ENCODE measurements at regions not wholly inside any gene's neighbourhood (a gene's known extent, or its start where the extent isn't known, plus 50 kb on each side); places are given as distances from the start of the nearest gene placed in this dataset.

- TF ChIP-seq MAX (IDR thresholded peaks at IDR 0.05; ENCODE audit: insufficient read depth, insufficient read length) (no peak), POLR2A (IDR thresholded peaks at IDR 0.05; ENCODE audit: low read depth, low read length) (no peak)
- intact Hi-C loops (cut with micrococcal nuclease): no loop called here
- Histone ChIP-seq H3K4me2 (ENCODE audit: insufficient read depth, low read length) (no peak overlapping the region), H3K36me3 (ENCODE audit: control insufficient read depth in 2 of 2, extremely low read depth in 1 of 2, insufficient read depth in 2 of 2, low read length in 2 of 2) (no peaks in the 10 kb centered on the region), H3K4me1 (ENCODE audit: control insufficient read depth, extremely low read depth, insufficient read depth, low read length) (no peaks in the 10 kb centered on the region), H3K27me3 (ENCODE audit: control insufficient read depth in 2 of 2, insufficient read depth in 2 of 2, low read length in 2 of 2) (no peaks in the 10 kb centered on the region), H3K4me3 (replicated peaks in 1 of 3; ENCODE audit: insufficient read depth in 1 of 3, low read depth in 1 of 3, low read length in 3 of 3) (no peak overlapping the region), H3K9ac (replicated peaks; ENCODE audit: extremely low read depth, insufficient read depth, low read length) (no peak overlapping the region), H3K9me3 (replicated peaks; ENCODE audit: control insufficient read depth, insufficient read depth, low read length) (no peaks in the 10 kb centered on the region), H3K27ac (ENCODE audit: insufficient read depth, low read depth, low read length) (no peak overlapping the region), H3K9me1 (replicated peaks; ENCODE audit: control insufficient read depth, extremely low read depth, insufficient read depth, low read length) (no peaks in the 10 kb centered on the region), H4K20me1 (replicated peaks; ENCODE audit: control insufficient read depth, extremely low read depth, insufficient read depth, low read length) (no peaks in the 10 kb centered on the region), H2AFZ (ENCODE audit: low read depth, low read length) (no peak overlapping the region), H3K79me2 (ENCODE audit: control insufficient read depth, insufficient read depth, low read length) (no peaks in the 10 kb centered on the region)
- no peak for DNase-seq (ENCODE audit: low read depth, low spot score)
- BruUV-seq (replicated peaks): no TSS peak
- ChIA-PET CTCF (no interaction called here), POLR2A (no interaction called here)
- dilution Hi-C loops (cut with MboI; ENCODE audit: extremely low pct_ligation_motif_present, low sequenced_read_pairs): no loop called here
- no peak for FAIRE-seq
These were observed 227.0 kb downstream of the ARRDC4 start for GRCh38 chr15:98187549-98187948.

DNA sequence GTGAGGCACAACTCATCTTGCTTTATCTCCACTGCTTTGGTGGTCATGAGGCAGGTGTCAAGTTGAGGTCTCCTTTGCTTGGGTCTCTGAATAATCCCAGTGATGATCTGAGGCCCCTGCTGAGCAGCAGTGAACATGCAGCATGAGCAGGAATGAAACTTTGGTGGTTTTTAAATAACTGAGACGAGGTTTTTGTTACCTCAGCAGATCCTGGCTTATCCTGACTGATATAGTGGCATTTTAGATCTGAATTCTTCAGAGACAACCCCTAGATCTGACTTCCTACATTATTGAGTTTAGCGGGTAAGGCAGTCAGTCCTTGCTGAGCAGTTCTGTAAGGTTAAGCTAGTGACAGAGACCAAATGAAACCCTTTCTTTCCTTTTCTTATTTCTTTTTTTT is 230.4 kb downstream of the ARRDC4 start:
- intact Hi-C loops (cut with micrococcal nuclease) (no loop called here), dilution Hi-C loops (cut with MboI; ENCODE audit: extremely low pct_ligation_motif_present, low sequenced_read_pairs) (no loop called here)
- no peak overlapping the region for H3K27ac ChIP-seq (ENCODE audit: insufficient read depth, low read depth, low read length)
- no peak overlapping the region for H3K4me3 ChIP-seq (replicated peaks in 1 of 3; ENCODE audit: insufficient read depth in 1 of 3, low read depth in 1 of 3, low read length in 3 of 3)
- H3K4me1 ChIP-seq (ENCODE audit: control insufficient read depth, extremely low read depth, insufficient read depth, low read length): no peaks in the 10 kb centered on the region
- H3K27me3 ChIP-seq (ENCODE audit: control insufficient read depth in 2 of 2, insufficient read depth in 2 of 2, low read length in 2 of 2): no peaks in the 10 kb centered on the region
- POLR2A ChIA-PET: no interaction called here
- H3K9me1 ChIP-seq (replicated peaks; ENCODE audit: control insufficient read depth, extremely low read depth, insufficient read depth, low read length): no peaks in the 10 kb centered on the region
- no peaks in the 10 kb centered on the region for H3K36me3 ChIP-seq (ENCODE audit: control insufficient read depth in 2 of 2, extremely low read depth in 1 of 2, insufficient read depth in 2 of 2, low read length in 2 of 2)
- H3K9ac ChIP-seq (replicated peaks; ENCODE audit: extremely low read depth, insufficient read depth, low read length): no peak overlapping the region
- CTCF ChIA-PET: no interaction called here
- no peaks in the 10 kb centered on the region for H3K9me3 ChIP-seq (replicated peaks; ENCODE audit: control insufficient read depth, insufficient read depth, low read length)
- no TSS peak for BruUV-seq (replicated peaks)
- H2AFZ ChIP-seq (ENCODE audit: low read depth, low read length): no peak overlapping the region
- no peaks in the 10 kb centered on the region for H4K20me1 ChIP-seq (replicated peaks; ENCODE audit: control insufficient read depth, extremely low read depth, insufficient read depth, low read length)
- FAIRE-seq (no peak), DNase-seq (ENCODE audit: low read depth, low spot score) (no peak)
- H3K4me2 ChIP-seq (ENCODE audit: insufficient read depth, low read length): no peak overlapping the region
- no peak for TF ChIP-seq MYC (IDR thresholded peaks at IDR 0.05; ENCODE audit: low read depth, low read length)
- TF ChIP-seq FOS (IDR thresholded peaks at IDR 0.05; ENCODE audit: borderline replicate concordance, insufficient read depth, low read length): no peak
- TF ChIP-seq CTCF (IDR thresholded peaks at IDR 0.05; ENCODE audit: extremely low read depth in 1 of 2, insufficient read depth in 1 of 2, low read depth in 1 of 2, low read length in 2 of 2): no peak
- TF ChIP-seq POLR2AphosphoS5 (IDR thresholded peaks at IDR 0.05; ENCODE audit: insufficient read depth, low read depth, low read length): no peak
- TF ChIP-seq JUN (IDR thresholded peaks at IDR 0.05; ENCODE audit: borderline replicate concordance, insufficient read depth, insufficient read length, low read depth): no peak
- TF ChIP-seq POLR2A (IDR thresholded peaks at IDR 0.05; ENCODE audit: low read depth, low read length): no peak
- TF ChIP-seq EZH2 (IDR thresholded peaks at IDR 0.05; ENCODE audit: borderline replicate concordance, low read depth, low read length, severe bottlenecking): no peak
- TF ChIP-seq MAX (IDR thresholded peaks at IDR 0.05; ENCODE audit: insufficient read depth, insufficient read length): no peak
- no peak for TF ChIP-seq GATA2 (IDR thresholded peaks at IDR 0.05; ENCODE audit: insufficient read depth, insufficient read length, low read depth, low read length)
- H3K79me2 ChIP-seq (ENCODE audit: control insufficient read depth, insufficient read depth, low read length): no peaks in the 10 kb centered on the region
